ENCODE measurements at regions not wholly inside any gene's neighbourhood (a gene's known extent, or its start where the extent isn't known, plus 50 kb on each side); places are given as distances from the start of the nearest gene placed in this dataset.

GRCh38 chr3:150180334-150180733 is 209.6 kb upstream of the PFN2 start:
- Mint-ChIP-seq H3K27me3 (ENCODE audit: low read depth) (no peaks in the 10 kb centered on the region), H3K9me3 (no peaks in the 10 kb centered on the region), H3K4me3 (peak overlapping the region in 1 of 3 experiments; percentile 5)

DNA sequence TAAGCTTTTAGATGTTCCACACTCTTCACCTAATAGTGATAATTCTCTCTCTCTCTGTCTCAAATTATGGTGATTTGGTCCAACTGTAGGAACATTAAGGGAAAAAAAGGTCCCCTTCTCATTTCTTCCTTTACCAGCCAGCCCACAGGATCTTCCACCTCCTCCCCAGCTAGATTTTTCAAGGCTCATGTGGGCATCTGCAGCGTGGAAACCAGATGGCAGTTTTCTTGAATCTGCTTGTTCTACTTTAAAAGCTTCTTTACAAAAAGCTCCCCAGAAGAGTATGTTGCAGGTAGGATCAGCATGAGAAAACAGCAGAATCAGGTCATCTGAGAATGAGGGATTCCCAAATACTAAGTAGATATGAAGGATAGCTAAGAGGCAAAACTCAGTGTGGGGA is 208.6 kb upstream of the PFN2 start:
- H3K4me1 Mint-ChIP-seq, result peaks cover 23% of the 10 kb centered on the region
- no peak overlapping the region for H3K4me3 Mint-ChIP-seq
- peak overlapping the region; percentile 28 to 72 (median 50) for H3K27ac Mint-ChIP-seq
- no peaks in the 10 kb centered on the region for H3K9me3 Mint-ChIP-seq
- H3K36me3 Mint-ChIP-seq (ENCODE audit: low read depth), result no peaks in the 10 kb centered on the region
- H3K27me3 Mint-ChIP-seq (ENCODE audit: low read depth), result no peaks in the 10 kb centered on the region
- no peak for TF ChIP-seq CTCF (IDR thresholded peaks at IDR 0.05; ENCODE audit: unreplicated experiment in 3 of 3)

More at GRCh38 chr3:150180334-150180733, 209.6 kb upstream of the PFN2 start:
- peaks cover 20% of the 10 kb centered on the region for H3K4me1 Mint-ChIP-seq
- peak overlapping the region; percentile 40 to 72 (median 50) for H3K27ac Mint-ChIP-seq
- TF ChIP-seq CTCF (IDR thresholded peaks at IDR 0.05; ENCODE audit: unreplicated experiment in 3 of 3), result no peak
- no peaks in the 10 kb centered on the region for H3K36me3 Mint-ChIP-seq (ENCODE audit: low read depth)

DNA sequence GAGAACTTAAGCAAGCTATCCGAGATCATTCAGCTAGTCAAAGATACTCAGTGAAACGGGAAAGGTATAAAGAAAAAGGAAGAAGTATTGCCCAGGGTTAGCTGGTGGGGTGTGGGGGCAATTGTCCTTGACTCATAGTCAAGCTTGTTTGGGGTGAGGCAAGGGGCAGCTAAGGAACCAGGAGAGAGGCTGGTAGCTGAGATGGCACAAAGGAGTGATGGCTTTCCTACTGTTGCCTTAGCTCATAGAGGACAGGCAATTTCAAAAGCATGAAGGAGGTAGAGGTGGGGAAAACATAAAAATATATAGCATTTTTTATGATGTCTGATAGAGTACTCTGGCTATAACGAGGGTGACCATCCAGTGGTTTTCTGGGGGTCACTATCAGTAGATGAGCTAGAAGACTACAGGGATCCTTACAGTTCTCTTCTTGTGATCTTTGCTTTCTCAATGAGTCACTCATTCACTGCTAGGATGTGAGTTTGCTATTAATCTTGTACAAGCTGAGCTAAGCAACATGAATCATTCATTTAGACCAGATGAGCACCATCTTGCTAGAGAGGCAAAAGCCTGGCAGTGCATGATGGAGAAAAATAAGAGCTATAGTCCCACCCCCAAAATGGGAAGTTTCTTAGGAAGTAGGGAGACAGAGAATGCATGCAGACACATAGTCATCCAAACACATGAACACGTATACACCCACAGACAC is 207.1 kb upstream of the PFN2 start:
- Mint-ChIP-seq H3K9me3 (no peaks in the 10 kb centered on the region), H3K27me3 (ENCODE audit: low read depth) (no peaks in the 10 kb centered on the region), H3K4me1 (peaks cover 37% of the 10 kb centered on the region), H3K4me3 (no peak overlapping the region), H3K36me3 (ENCODE audit: low read depth) (no peaks in the 10 kb centered on the region), H3K27ac (peak overlapping the region; percentile 28 to 78 (median 62))
- TF ChIP-seq CTCF (IDR thresholded peaks at IDR 0.05; ENCODE audit: unreplicated experiment in 3 of 3), result no peak

DNA sequence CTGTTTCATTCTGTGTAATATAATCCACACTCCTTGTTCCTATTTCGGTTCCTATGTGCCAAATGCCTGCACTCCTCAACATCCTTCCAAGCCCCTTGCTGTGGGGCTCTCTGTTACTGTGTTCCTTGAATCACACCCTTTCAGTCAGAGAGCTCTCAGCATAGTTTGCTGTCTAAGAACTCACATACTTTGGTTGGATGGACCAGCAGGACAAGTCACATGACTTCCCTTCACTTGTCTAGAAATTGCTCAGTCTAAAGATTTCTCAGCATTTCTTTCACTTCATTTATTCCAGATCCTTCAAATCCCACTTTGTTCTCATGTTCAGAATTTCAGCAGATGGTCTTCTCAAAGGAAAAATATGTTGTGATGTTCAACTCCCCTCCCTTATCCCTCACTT is 203.5 kb upstream of the PFN2 start:
- Mint-ChIP-seq H3K27me3 (ENCODE audit: low read depth) (no peaks in the 10 kb centered on the region), H3K9me3 (no peaks in the 10 kb centered on the region), H3K36me3 (ENCODE audit: low read depth) (no peaks in the 10 kb centered on the region), H3K4me1 (peaks cover 34% of the 10 kb centered on the region), H3K27ac (peak overlapping the region in 1 of 3 experiments; percentile 48), H3K4me3 (no peak overlapping the region)
- TF ChIP-seq CTCF (IDR thresholded peaks at IDR 0.05; ENCODE audit: unreplicated experiment in 3 of 3), result no peak

DNA sequence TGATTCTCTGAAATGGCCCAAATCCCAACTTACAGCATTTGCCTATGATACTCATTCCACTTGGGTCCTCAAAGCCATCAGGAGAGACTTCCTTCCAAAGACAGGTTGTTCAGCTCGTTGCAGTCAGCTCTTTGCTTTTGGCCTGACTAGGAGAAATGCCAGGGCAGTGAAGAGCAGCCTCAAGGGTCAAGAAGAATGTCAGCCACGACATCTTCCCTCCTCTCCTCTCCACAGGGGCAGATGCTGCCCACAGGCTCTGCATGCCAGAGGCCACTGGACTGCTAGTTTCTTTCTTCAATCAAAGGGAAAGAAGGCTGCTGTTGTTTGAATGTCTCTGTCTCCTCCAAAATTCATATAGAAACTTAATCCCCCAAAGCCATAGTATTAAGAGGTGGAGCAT is 201.7 kb upstream of the PFN2 start:
- H3K4me3 Mint-ChIP-seq, result no peak overlapping the region
- H3K4me1 Mint-ChIP-seq, result peaks cover 36% of the 10 kb centered on the region
- H3K9me3 Mint-ChIP-seq, result no peaks in the 10 kb centered on the region
- no peak for TF ChIP-seq CTCF (IDR thresholded peaks at IDR 0.05; ENCODE audit: unreplicated experiment in 3 of 3)
- H3K27me3 Mint-ChIP-seq (ENCODE audit: low read depth), result no peaks in the 10 kb centered on the region
- no peaks in the 10 kb centered on the region for H3K36me3 Mint-ChIP-seq (ENCODE audit: low read depth)
- H3K27ac Mint-ChIP-seq, result no peak overlapping the region
